SK-N-SH (cell line): ENCODE measurements at regions not wholly inside any gene's neighbourhood (a gene's known extent, or its start where the extent isn't known, plus 50 kb on each side); places are given as distances from the start of the nearest gene placed in this dataset.

Source experiments
- CTCF ChIA-PET: fragments of 300-600, 350-600 bp; formaldehyde crosslinking; extraction: SDS; loops from one replicate; lab custom pipeline; 2021; lab: Yijun Ruan, JAX
- POLR2A ChIA-PET: fragments of 350-600 bp; sonication (Branson Sonifier 250); formaldehyde crosslinking; extraction: SDS; loops from one replicate; lab custom pipeline; 2020; ENCODE audit warnings: antibody characterized with exemption, inconsistent platforms; lab: Yijun Ruan, JAX
- DNase-seq: peaks from one replicate; pipeline ENCODE4 v3.0.0; 2012
- H2AFZ ChIP-seq: fragments of 200-600 bp; sonication (generic); 2 replicates; pipeline ENCODE4 v1.8.1; 2016; ENCODE audit warnings: antibody characterized with exemption, mild to moderate bottlenecking, low read depth
- H3F3A ChIP-seq: fragments of 200-600 bp; sonication (generic); replicated peaks from 2 replicates; pipeline ENCODE3; 2016; ENCODE audit warnings: antibody characterized with exemption, mild to moderate bottlenecking; ENCODE audit not compliant: insufficient read depth
- H3K27ac ChIP-seq, 2 experiments: fragments of 200-500 bp in 1 of 2; fragments of 200-600 bp in 1 of 2; sonication (Bioruptor generic) in 1 of 2; sonication (generic), shearing (Covaris generic) in 1 of 2; 2 replicates each; pipeline versions ENCODE4 v1.5.1 to v1.6.1; 2014 to 2016; ENCODE audit warnings: low read depth in 2 of 2, inconsistent platforms in 1 of 2, low read length in 1 of 2, mild to moderate bottlenecking in 1 of 2, mixed read lengths in 1 of 2
- H3K27me3 ChIP-seq: fragments of 200-600 bp; sonication (generic), shearing (Covaris generic); 2 replicates; pipeline ENCODE4 v1.6.1; 2016; ENCODE audit warnings: mixed run types; ENCODE audit not compliant: insufficient read depth
- H3K36me3 ChIP-seq, 2 experiments: fragments of 200-500 bp in 1 of 2; fragments of 200-600 bp in 1 of 2; sonication (Bioruptor generic) in 1 of 2; sonication (generic) in 1 of 2; replicated peaks in 1 of 2; 2 replicates each; pipeline versions ENCODE3 to v1.5.1; 2014 to 2016; ENCODE audit warnings: low read length in 1 of 2, mild to moderate bottlenecking in 1 of 2; ENCODE audit not compliant: insufficient read depth in 2 of 2, control insufficient read depth in 1 of 2
- H3K4me1 ChIP-seq, 2 experiments: fragments of 200-500 bp in 1 of 2; fragments of 200-600 bp in 1 of 2; sonication (Bioruptor generic) in 1 of 2; sonication (generic), shearing (Covaris generic) in 1 of 2; 2 replicates each; pipeline versions ENCODE4 v1.5.1 to v1.6.1; 2014 to 2016; ENCODE audit warnings: low read depth in 1 of 2, low read length in 1 of 2, mixed run types in 1 of 2; ENCODE audit not compliant: insufficient read depth in 2 of 2, control insufficient read depth in 1 of 2
- H3K4me2 ChIP-seq: fragments of 200-600 bp; sonication (generic), shearing (Covaris generic); 2 replicates; pipeline ENCODE4 v1.6.1; 2017; ENCODE audit warnings: mixed run types
- H3K4me3 ChIP-seq, 2 experiments: fragments of 200-500 bp in 1 of 2; fragments of 200-600 bp in 1 of 2; sonication (Bioruptor generic) in 1 of 2; sonication (generic), shearing (Covaris generic) in 1 of 2; 2 replicates each; pipeline versions ENCODE4 v1.5.1 to v1.8.1; 2014 to 2016; ENCODE audit warnings: low read depth in 2 of 2, inconsistent platforms in 1 of 2, low read length in 1 of 2, mild to moderate bottlenecking in 1 of 2, mixed read lengths in 1 of 2, moderate library complexity in 1 of 2
- H3K79me2 ChIP-seq: fragments of 200-600 bp; sonication (generic); 2 replicates; pipeline ENCODE4 v1.8.1; 2017; ENCODE audit warnings: mild to moderate bottlenecking; ENCODE audit not compliant: insufficient read depth
- H3K9ac ChIP-seq: fragments of 200-600 bp; sonication (generic); 2 replicates; pipeline ENCODE4 v1.6.1; 2017; ENCODE audit warnings: mixed run types
- H3K9me2 ChIP-seq: fragments of 200-600 bp; sonication (generic); 2 replicates; pipeline ENCODE4 v1.6.1; 2017; ENCODE audit warnings: mixed run types
- H3K9me3 ChIP-seq: fragments of 200-600 bp; sonication (generic); 2 replicates; pipeline ENCODE4 v1.6.1; 2017; ENCODE audit warnings: mixed run types, mild to moderate bottlenecking, moderate library complexity
- H4K20me1 ChIP-seq: fragments of 200-600 bp; sonication (generic); 2 replicates; pipeline ENCODE4 v1.6.1; 2017; ENCODE audit warnings: mild to moderate bottlenecking, mixed run types; ENCODE audit not compliant: insufficient read depth
- CHD2 ChIP-seq: fragments of 150-350 bp; IDR thresholded peaks from 2 replicates; pipeline ENCODE4 v1.6.1; 2018; ENCODE audit warnings: low read length; ENCODE audit not compliant: partially characterized antibody
- FOSL2 ChIP-seq: IDR thresholded peaks from 2 replicates; pipeline ENCODE4 v1.4.0; 2012; ENCODE audit warnings: low read depth, mild to moderate bottlenecking, moderate library complexity, borderline replicate concordance
- FOXM1 ChIP-seq: IDR thresholded peaks from 2 replicates; pipeline ENCODE4 v1.4.0; 2012; ENCODE audit warnings: low read depth, mild to moderate bottlenecking
- GABPA ChIP-seq: IDR thresholded peaks from 2 replicates; pipeline ENCODE4 v1.4.0; 2012; ENCODE audit warnings: low read depth, mild to moderate bottlenecking
- RAD21 ChIP-seq: IDR thresholded peaks from 2 replicates; pipeline ENCODE4 v1.6.1; 2012; ENCODE audit warnings: mild to moderate bottlenecking, low read length
- SIN3A ChIP-seq: IDR thresholded peaks from 2 replicates; pipeline ENCODE4 v1.6.1; 2012; ENCODE audit warnings: low read depth, mild to moderate bottlenecking, low read length, moderate library complexity, borderline replicate concordance
- SMC3 ChIP-seq: IDR thresholded peaks from 2 replicates; pipeline ENCODE4 v1.6.1; 2012; ENCODE audit warnings: low read depth, low read length, improper control_type of control experiment
- YY1 ChIP-seq: IDR thresholded peaks from 2 replicates; pipeline ENCODE4 v1.4.0; 2012; ENCODE audit warnings: low read depth, mild to moderate bottlenecking
- WGBS: methylation state at CpG from one replicate; pipeline ENCODE4 v1.1.6; 2017; ENCODE audit warnings: low lambda C conversion rate; 5-methylcytosine and 5-hydroxymethylcytosine counted together
- TF ChIP-seq, protein P1 (sequence below): IDR thresholded peaks from 2 replicates; pipeline ENCODE4 v1.4.0; 2012; ENCODE audit warnings: low read depth, borderline replicate concordance
- TF ChIP-seq, protein P2 (sequence below): fragments of 200-600 bp; sonication (generic); IDR thresholded peaks from 2 replicates; pipeline ENCODE4 v1.6.1; 2017; ENCODE audit warnings: antibody characterized with exemption, mild to moderate bottlenecking, moderate library complexity
- TF ChIP-seq, protein P3 (sequence below): IDR thresholded peaks from 2 replicates; pipeline ENCODE4 v1.6.1; 2012; ENCODE audit warnings: mild to moderate bottlenecking, low read depth, low read length, moderate library complexity

DNA sequence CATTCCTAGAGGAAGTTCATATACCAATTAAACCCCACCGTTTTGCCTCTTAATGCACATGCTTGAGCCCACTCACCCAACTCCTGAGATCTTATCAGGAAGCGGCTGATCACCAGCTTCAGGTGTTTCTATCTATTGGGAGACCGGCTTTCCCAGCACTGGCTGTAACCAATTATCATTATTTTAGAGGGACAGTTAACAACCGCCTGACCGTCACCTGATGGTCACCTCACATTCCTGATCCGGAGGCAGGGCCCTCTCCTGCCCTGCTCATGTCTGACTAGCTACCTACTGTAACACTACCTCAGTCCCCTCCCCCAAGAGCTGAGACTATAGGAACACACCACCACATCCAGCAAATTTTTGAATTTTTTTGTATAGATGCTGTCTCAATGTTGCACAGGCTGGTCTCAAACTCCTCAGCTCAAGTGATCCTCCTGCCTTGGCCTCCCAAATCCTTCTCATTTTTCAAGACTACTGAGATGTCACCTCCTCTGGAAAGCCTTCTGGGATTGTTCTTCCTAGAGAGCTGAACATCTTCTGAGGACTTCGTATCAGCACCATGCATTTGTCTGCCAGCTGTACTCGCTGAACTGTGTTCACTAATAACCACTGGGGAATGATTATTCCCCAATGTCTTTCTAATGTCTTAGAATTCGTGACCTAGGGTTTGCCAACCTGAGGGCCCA lies 84.8 kb downstream of the LSM3 start:
- CTCF ChIA-PET, result interaction anchor here (1.4 to 8.8 kb wide), 3 partner anchors 61 to 204 kb away, joined by 7 to 105 read pairs (median 92); no protein-coding TSS in a partner anchor
- 62% methylated on average over 9 of the region's 9 CpGs for WGBS
- POLR2A ChIA-PET, result no interaction called here

More for the DNA sequence above, 84.8 kb downstream of the LSM3 start:
- Histone ChIP-seq H3K9ac (no peak overlapping the region), H3F3A (no peaks in the 10 kb centered on the region), H2AFZ (no peak overlapping the region), H3K4me2 (no peak overlapping the region), H3K9me3 (no peaks in the 10 kb centered on the region), H4K20me1 (no peaks in the 10 kb centered on the region), H3K27me3 (0 out of 2 replicates have a peak, but pooled peaks cover 6% of the 10 kb centered on the region), H3K27ac (no peak overlapping the region), H3K36me3 (no peaks in the 10 kb centered on the region), H3K4me3 (no peak overlapping the region), H3K4me1 (no peaks in the 10 kb centered on the region; a peak in 1 of 4 replicates), H3K79me2 (no peaks in the 10 kb centered on the region), H3K9me2 (no peaks in the 10 kb centered on the region)
- TF ChIP-seq FOSL2, result no peak
- TF ChIP-seq SIN3A, result no peak
- TF ChIP-seq, protein P1, sequence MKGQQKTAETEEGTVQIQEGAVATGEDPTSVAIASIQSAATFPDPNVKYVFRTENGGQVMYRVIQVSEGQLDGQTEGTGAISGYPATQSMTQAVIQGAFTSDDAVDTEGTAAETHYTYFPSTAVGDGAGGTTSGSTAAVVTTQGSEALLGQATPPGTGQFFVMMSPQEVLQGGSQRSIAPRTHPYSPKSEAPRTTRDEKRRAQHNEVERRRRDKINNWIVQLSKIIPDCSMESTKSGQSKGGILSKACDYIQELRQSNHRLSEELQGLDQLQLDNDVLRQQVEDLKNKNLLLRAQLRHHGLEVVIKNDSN, result no peak
- TF ChIP-seq FOXM1, result no peak
- no peak for TF ChIP-seq GABPA
- TF ChIP-seq SMC3, result no peak
- TF ChIP-seq, protein P2, sequence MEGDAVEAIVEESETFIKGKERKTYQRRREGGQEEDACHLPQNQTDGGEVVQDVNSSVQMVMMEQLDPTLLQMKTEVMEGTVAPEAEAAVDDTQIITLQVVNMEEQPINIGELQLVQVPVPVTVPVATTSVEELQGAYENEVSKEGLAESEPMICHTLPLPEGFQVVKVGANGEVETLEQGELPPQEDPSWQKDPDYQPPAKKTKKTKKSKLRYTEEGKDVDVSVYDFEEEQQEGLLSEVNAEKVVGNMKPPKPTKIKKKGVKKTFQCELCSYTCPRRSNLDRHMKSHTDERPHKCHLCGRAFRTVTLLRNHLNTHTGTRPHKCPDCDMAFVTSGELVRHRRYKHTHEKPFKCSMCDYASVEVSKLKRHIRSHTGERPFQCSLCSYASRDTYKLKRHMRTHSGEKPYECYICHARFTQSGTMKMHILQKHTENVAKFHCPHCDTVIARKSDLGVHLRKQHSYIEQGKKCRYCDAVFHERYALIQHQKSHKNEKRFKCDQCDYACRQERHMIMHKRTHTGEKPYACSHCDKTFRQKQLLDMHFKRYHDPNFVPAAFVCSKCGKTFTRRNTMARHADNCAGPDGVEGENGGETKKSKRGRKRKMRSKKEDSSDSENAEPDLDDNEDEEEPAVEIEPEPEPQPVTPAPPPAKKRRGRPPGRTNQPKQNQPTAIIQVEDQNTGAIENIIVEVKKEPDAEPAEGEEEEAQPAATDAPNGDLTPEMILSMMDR, result no peak
- no peak for TF ChIP-seq RAD21
- TF ChIP-seq YY1, result no peak
- no peak for TF ChIP-seq CHD2
- TF ChIP-seq, protein P3, sequence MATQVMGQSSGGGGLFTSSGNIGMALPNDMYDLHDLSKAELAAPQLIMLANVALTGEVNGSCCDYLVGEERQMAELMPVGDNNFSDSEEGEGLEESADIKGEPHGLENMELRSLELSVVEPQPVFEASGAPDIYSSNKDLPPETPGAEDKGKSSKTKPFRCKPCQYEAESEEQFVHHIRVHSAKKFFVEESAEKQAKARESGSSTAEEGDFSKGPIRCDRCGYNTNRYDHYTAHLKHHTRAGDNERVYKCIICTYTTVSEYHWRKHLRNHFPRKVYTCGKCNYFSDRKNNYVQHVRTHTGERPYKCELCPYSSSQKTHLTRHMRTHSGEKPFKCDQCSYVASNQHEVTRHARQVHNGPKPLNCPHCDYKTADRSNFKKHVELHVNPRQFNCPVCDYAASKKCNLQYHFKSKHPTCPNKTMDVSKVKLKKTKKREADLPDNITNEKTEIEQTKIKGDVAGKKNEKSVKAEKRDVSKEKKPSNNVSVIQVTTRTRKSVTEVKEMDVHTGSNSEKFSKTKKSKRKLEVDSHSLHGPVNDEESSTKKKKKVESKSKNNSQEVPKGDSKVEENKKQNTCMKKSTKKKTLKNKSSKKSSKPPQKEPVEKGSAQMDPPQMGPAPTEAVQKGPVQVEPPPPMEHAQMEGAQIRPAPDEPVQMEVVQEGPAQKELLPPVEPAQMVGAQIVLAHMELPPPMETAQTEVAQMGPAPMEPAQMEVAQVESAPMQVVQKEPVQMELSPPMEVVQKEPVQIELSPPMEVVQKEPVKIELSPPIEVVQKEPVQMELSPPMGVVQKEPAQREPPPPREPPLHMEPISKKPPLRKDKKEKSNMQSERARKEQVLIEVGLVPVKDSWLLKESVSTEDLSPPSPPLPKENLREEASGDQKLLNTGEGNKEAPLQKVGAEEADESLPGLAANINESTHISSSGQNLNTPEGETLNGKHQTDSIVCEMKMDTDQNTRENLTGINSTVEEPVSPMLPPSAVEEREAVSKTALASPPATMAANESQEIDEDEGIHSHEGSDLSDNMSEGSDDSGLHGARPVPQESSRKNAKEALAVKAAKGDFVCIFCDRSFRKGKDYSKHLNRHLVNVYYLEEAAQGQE, result no peak
- no peak for DNase-seq
